ENCODE measurements at regions not wholly inside any gene's neighbourhood (a gene's known extent, or its start where the extent isn't known, plus 50 kb on each side); places are given as distances from the start of the nearest gene placed in this dataset.

DNA sequence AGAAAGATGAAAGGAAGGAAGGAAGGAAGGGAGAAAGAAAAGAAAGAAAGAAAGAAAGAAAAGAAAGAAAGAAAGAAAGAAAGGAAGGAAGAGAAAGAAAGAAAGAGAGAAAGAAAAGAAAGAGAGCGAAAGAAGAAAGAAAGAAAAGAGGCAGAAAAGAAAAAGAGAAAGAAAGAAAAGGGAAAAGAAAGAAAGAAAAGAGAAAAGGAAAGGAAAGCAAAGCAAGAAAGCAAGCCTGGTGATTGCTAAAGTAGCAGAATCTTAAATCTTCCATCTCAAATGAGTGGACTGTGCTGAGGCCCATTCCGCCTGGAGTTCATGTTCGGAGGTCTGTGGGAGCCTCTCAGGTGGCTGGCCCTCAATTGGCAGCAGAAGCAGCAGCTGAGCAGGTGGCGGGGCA lies 148.4 kb downstream of the TFAP2A start:
- H3K9me3 ChIP-seq (ENCODE audit: control insufficient read depth, low read length), result no peaks in the 10 kb centered on the region
- no peak for DNase-seq
- intact Hi-C loops (cut with DNase I), result no loop called here
- no peak for ATAC-seq (ENCODE audit: low FRiP score)
- 66 to 79% methylated on average over 4 of the region's 4 CpGs for WGBS, 2 donors
- no peaks in the 10 kb centered on the region for H3K27me3 ChIP-seq (ENCODE audit: control insufficient read depth in 1 of 2, insufficient read depth in 2 of 2, low read length in 1 of 2)
- no peak overlapping the region for H3K4me3 ChIP-seq (ENCODE audit: low read length in 2 of 2)
- no peaks in the 10 kb centered on the region for H3K36me3 ChIP-seq (ENCODE audit: control insufficient read depth in 1 of 2, insufficient read depth in 2 of 2, low read length in 1 of 2)
- no peaks in the 10 kb centered on the region for H3K4me1 ChIP-seq (ENCODE audit: control insufficient read depth in 1 of 2, insufficient read depth in 2 of 2, low read length in 2 of 2)
- H3K27ac ChIP-seq (ENCODE audit: low read depth in 1 of 2, low read length in 2 of 2), result no peak overlapping the region

DNA sequence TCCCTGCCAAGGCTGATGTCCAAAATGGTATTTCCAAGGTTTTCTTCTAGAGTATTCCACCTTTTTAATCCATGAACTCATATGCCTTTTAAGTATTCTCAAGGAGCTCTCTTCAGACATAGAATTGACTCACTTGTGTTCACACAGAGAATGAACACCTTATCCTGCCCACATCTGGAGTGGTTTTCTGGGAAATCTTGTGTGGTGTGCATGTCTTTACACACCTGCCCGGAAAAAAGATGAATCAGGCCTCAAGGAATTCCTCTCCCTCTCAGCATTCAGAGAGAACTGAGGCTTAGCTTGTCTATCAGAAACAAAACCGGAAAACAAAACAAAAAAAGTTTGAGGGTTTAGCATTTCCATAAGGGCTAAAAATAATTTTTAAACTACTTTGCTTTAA lies 148.8 kb downstream of the TFAP2A start:
- Histone ChIP-seq H3K27ac (ENCODE audit: low read depth in 1 of 2, low read length in 2 of 2) (no peak overlapping the region), H3K4me1 (ENCODE audit: control insufficient read depth in 1 of 2, insufficient read depth in 2 of 2, low read length in 2 of 2) (no peaks in the 10 kb centered on the region), H3K4me3 (ENCODE audit: low read length in 2 of 2) (no peak overlapping the region), H3K27me3 (ENCODE audit: control insufficient read depth in 1 of 2, insufficient read depth in 2 of 2, low read length in 1 of 2) (no peaks in the 10 kb centered on the region), H3K9me3 (ENCODE audit: control insufficient read depth, low read length) (no peaks in the 10 kb centered on the region), H3K36me3 (ENCODE audit: control insufficient read depth in 1 of 2, insufficient read depth in 2 of 2, low read length in 1 of 2) (no peaks in the 10 kb centered on the region)
- DNase-seq, result no peak
- intact Hi-C loops (cut with DNase I), result no loop called here
- ATAC-seq (ENCODE audit: low FRiP score), result no peak
- 84 to 86% methylated on average over 2 of the region's 2 CpGs for WGBS, 2 donors

DNA sequence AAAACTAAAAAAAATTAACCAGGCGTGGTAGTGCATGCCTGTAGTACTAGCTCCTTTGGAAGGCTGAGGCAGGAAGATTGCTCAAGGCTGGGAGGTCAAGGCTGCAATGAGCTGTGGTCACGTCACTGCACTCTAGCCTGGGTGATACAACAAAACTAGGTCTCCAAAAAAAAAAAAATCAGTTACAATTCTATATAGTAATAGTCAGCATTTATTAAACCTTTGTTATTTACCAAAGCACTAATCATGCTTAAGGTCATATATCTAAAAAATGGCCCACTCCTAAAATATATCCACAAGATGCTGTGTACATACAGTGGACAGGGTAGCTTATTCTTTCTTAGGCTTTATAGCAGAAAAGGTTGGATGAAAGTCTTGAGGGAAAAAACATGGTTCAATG lies 152.4 kb downstream of the TFAP2A start:
- ATAC-seq (ENCODE audit: low FRiP score) (no peak), DNase-seq (no peak)
- Histone ChIP-seq H3K9me3 (ENCODE audit: control insufficient read depth, low read length) (no peaks in the 10 kb centered on the region), H3K27me3 (ENCODE audit: control insufficient read depth in 1 of 2, insufficient read depth in 2 of 2, low read length in 1 of 2) (peaks cover 0 to 2% of the 10 kb centered on the region in 2 donors), H3K4me3 (ENCODE audit: low read length in 2 of 2) (no peak overlapping the region), H3K4me1 (ENCODE audit: control insufficient read depth in 1 of 2, insufficient read depth in 2 of 2, low read length in 2 of 2) (no peaks in the 10 kb centered on the region), H3K36me3 (ENCODE audit: control insufficient read depth in 1 of 2, insufficient read depth in 2 of 2, low read length in 1 of 2) (no peaks in the 10 kb centered on the region), H3K27ac (ENCODE audit: low read depth in 1 of 2, low read length in 2 of 2) (no peak overlapping the region)
- WGBS, 2 donors, result 88% methylated on average over 2 of the region's 2 CpGs
- intact Hi-C loops (cut with DNase I), result no loop called here

DNA sequence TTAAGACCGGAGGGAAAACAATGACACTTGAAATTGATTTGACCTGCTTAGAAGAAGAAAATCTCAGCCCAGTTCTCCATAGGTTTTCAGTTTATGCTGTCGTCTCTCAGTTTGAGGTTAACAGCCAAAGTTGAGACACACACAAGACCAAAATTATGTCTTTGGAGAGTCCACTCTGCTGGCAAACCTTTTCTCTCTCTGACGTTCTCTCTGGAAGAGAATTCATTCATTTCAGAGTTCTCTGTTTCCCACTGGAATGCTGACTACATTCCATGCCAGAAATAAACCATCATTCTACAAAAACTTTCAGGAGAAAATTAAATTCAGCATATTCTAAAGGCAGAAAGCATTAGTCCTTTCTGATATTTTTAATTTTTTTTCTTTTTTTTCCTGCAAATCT lies 155.2 kb downstream of the TFAP2A start:
- no peaks in the 10 kb centered on the region for H3K36me3 ChIP-seq (ENCODE audit: control insufficient read depth in 1 of 2, insufficient read depth in 2 of 2, low read length in 1 of 2)
- no peak overlapping the region for H3K4me3 ChIP-seq (ENCODE audit: low read length in 2 of 2)
- H3K4me1 ChIP-seq (ENCODE audit: control insufficient read depth in 1 of 2, insufficient read depth in 2 of 2, low read length in 2 of 2), result no peaks in the 10 kb centered on the region
- H3K27ac ChIP-seq (ENCODE audit: low read depth in 1 of 2, low read length in 2 of 2), result no peak overlapping the region
- 24 to 32% methylated on average over 3 of the region's 3 CpGs for WGBS, 2 donors
- ATAC-seq (ENCODE audit: low FRiP score), result no peak
- intact Hi-C loops (cut with DNase I), result no loop called here
- no peak for DNase-seq
- H3K9me3 ChIP-seq (ENCODE audit: control insufficient read depth, low read length), result no peaks in the 10 kb centered on the region
- H3K27me3 ChIP-seq (ENCODE audit: control insufficient read depth in 1 of 2, insufficient read depth in 2 of 2, low read length in 1 of 2), result peaks cover 0 to 2% of the 10 kb centered on the region in 2 donors

DNA sequence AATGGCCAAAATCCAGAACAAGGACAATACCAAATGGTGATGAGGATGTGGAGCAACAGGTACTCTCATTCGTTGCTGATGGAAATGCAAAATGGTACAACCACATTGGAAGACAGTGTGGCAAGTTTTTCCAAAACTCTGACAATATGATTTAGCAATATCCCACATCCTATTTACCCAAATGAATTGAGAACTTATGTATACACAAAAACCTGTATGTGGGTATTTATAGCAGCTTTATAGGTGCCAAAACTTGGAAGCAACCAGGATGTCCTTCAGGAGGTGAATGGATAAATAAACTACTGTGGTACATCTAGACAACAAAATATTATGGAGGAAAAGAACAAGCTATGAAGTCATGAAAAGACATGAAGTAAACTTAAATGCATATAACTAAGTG lies 156.5 kb downstream of the TFAP2A start:
- DNase-seq, result no peak
- WGBS, 2 donors, result 86 to 95% methylated on average over 1 of the region's 1 CpG
- Histone ChIP-seq H3K4me1 (ENCODE audit: control insufficient read depth in 1 of 2, insufficient read depth in 2 of 2, low read length in 2 of 2) (no peaks in the 10 kb centered on the region), H3K36me3 (ENCODE audit: control insufficient read depth in 1 of 2, insufficient read depth in 2 of 2, low read length in 1 of 2) (no peaks in the 10 kb centered on the region), H3K27me3 (ENCODE audit: control insufficient read depth in 1 of 2, insufficient read depth in 2 of 2, low read length in 1 of 2) (peaks cover 0 to 2% of the 10 kb centered on the region in 2 donors), H3K4me3 (ENCODE audit: low read length in 2 of 2) (no peak overlapping the region), H3K9me3 (ENCODE audit: control insufficient read depth, low read length) (no peaks in the 10 kb centered on the region), H3K27ac (ENCODE audit: low read depth in 1 of 2, low read length in 2 of 2) (no peak overlapping the region)
- ATAC-seq (ENCODE audit: low FRiP score), result no peak
- intact Hi-C loops (cut with DNase I), result no loop called here

DNA sequence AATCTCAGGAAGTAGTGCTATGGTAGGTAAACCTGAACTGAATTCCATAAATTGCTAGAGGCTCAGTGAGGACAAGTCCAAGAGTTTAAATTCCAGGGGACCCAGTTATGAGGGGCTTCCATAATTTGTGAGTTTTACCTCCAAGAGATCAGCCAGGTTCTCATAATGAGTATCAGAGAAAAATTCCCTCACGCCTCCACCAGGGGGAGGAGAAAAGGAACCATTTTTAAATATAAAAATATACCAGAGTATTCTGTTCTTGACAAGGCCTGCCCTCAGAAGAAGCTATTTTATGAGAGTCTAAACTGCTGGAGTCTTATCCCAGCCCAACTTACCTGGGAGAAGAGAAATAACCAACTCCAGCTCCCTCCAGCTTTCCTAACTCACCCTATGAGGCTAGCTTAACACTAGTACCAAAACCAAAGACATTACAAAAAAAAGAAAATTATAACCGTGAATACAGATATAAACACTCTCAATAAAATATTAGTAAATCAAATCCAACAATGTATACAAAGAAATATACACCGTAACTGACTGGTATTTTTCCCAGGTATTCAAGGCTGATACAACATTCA lies 158.7 kb downstream of the TFAP2A start:
- Histone ChIP-seq H3K27ac (ENCODE audit: low read depth in 1 of 2, low read length in 2 of 2) (no peak overlapping the region), H3K4me1 (ENCODE audit: control insufficient read depth in 1 of 2, insufficient read depth in 2 of 2, low read length in 2 of 2) (no peaks in the 10 kb centered on the region), H3K36me3 (ENCODE audit: control insufficient read depth in 1 of 2, insufficient read depth in 2 of 2, low read length in 1 of 2) (no peaks in the 10 kb centered on the region), H3K4me3 (ENCODE audit: low read length in 2 of 2) (no peak overlapping the region), H3K9me3 (ENCODE audit: control insufficient read depth, low read length) (no peaks in the 10 kb centered on the region), H3K27me3 (ENCODE audit: control insufficient read depth in 1 of 2, insufficient read depth in 2 of 2, low read length in 1 of 2) (peaks cover 0 to 2% of the 10 kb centered on the region in 2 donors)
- intact Hi-C loops (cut with DNase I), result no loop called here
- 89% methylated on average over 3 of the region's 3 CpGs for WGBS, 2 donors
- DNase-seq, result no peak
- no peak for ATAC-seq (ENCODE audit: low FRiP score)

DNA sequence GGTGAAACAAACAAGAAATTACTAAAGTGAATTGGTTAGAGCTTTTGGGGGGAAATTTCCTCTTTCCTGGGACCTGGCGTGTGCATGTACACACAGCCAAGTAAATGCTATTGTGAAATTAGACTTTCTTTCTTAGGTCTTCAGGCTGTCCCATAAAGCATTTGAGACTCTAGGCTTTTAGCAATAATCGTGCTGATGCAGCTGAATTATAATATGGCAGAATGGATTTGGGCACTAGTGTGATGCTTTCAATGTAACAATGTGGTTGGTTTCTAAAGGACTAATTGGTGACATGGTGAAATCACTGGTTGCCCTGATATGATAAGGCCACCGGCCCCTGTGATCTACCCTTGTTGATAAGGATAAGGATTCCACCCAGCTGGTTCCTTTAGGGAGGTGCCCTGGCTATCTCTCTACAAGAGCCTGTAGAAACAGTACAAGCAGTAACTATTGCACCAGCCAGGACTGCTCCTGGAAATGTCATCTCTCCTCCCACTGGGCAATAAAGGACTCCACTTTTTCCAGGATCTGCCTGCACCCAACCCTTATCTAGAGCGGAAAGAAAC lies 164.1 kb downstream of the TFAP2A start:
- no peaks in the 10 kb centered on the region for H3K9me3 ChIP-seq (ENCODE audit: control insufficient read depth, low read length)
- H3K4me1 ChIP-seq (ENCODE audit: control insufficient read depth in 1 of 2, insufficient read depth in 2 of 2, low read length in 2 of 2), result no peaks in the 10 kb centered on the region
- H3K27me3 ChIP-seq (ENCODE audit: control insufficient read depth in 1 of 2, insufficient read depth in 2 of 2, low read length in 1 of 2), result no peaks in the 10 kb centered on the region
- WGBS, 2 donors, result 76 to 82% methylated on average over 4 of the region's 4 CpGs
- DNase-seq (no peak), ATAC-seq (ENCODE audit: low FRiP score) (no peak)
- intact Hi-C loops (cut with DNase I), result no loop called here
- H3K27ac ChIP-seq (ENCODE audit: low read depth in 1 of 2, low read length in 2 of 2), result no peak overlapping the region
- H3K36me3 ChIP-seq (ENCODE audit: control insufficient read depth in 1 of 2, insufficient read depth in 2 of 2, low read length in 1 of 2), result no peaks in the 10 kb centered on the region
- H3K4me3 ChIP-seq (ENCODE audit: low read length in 2 of 2), result no peak overlapping the region

DNA sequence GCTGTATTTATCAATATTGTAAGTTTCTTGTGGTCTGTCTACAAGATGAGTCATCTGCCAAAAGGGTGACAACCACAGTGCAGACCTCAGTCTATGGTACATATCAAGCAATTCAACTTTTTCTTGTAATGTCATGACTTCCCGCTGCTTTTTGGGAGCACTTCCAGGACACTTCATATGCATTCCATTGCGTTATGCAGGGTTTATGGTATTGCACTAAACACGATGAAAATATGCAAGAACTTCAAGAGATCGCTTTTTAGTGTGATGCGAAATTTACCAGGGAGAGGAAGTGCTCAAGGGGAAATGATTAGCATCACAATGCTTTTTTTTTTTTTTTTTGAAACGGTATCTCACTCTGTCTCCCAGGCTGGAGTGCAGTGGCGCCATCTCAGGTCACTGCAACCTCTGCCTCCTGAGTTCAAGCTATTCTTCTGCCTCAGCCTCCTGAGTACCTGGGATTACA lies 166.5 kb downstream of the TFAP2A start:
- ATAC-seq (ENCODE audit: low FRiP score) (no peak), DNase-seq (no peak)
- no peak overlapping the region for H3K27ac ChIP-seq (ENCODE audit: low read depth in 1 of 2, low read length in 2 of 2)
- peaks cover 0 to 1% of the 10 kb centered on the region in 2 donors for H3K27me3 ChIP-seq (ENCODE audit: control insufficient read depth in 1 of 2, insufficient read depth in 2 of 2, low read length in 1 of 2)
- no peaks in the 10 kb centered on the region for H3K4me1 ChIP-seq (ENCODE audit: control insufficient read depth in 1 of 2, insufficient read depth in 2 of 2, low read length in 2 of 2)
- intact Hi-C loops (cut with DNase I), result no loop called here
- 50% methylated on average over 7 of the region's 7 CpGs for WGBS, 2 donors
- no peak overlapping the region for H3K4me3 ChIP-seq (ENCODE audit: low read length in 2 of 2)
- H3K36me3 ChIP-seq (ENCODE audit: control insufficient read depth in 1 of 2, insufficient read depth in 2 of 2, low read length in 1 of 2), result no peaks in the 10 kb centered on the region
- H3K9me3 ChIP-seq (ENCODE audit: control insufficient read depth, low read length), result no peaks in the 10 kb centered on the region

DNA sequence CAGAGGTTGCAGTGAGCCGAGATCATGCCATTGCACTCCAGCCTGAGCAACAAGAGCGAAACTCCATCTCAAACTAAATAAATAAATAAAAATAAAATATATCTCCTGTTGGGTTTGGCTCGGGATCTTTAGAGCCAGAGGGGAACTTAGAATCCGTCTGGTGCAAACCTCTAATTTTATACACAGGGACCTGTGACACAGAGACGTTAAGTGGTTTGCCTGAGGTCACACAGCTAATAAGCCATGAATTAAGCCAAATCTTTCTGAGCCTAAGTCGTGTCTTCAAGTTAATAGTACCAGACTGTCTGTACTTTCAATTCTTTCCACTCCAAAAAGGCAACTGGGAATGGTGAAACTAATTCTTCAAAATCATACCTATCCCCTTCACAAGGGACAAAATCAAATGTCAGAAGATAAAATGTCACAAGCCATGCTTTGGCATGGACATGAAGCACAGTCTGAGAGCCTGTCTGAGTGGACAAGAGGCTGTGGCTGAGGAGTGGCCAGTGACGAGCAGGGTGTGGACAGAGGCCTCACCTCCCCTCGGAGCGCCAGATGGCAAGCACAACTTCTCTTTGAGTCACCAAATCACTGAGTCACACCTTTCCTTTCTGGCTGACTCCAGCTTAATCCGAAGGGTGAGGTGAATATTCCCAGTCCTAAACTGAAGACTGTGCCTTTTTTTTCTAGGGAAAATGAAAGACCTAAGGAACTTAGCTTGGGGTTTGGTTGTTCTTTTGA lies 177.4 kb downstream of the TFAP2A start:
- no peaks in the 10 kb centered on the region for H3K27me3 ChIP-seq (ENCODE audit: control insufficient read depth in 1 of 2, insufficient read depth in 2 of 2, low read length in 1 of 2)
- no peak overlapping the region for H3K27ac ChIP-seq (ENCODE audit: low read depth in 1 of 2, low read length in 2 of 2)
- ATAC-seq (ENCODE audit: low FRiP score) (no peak), DNase-seq (no peak)
- no peak overlapping the region for H3K4me3 ChIP-seq (ENCODE audit: low read length in 2 of 2)
- WGBS, 2 donors, result 71 to 73% methylated on average over 10 of the region's 10 CpGs
- H3K9me3 ChIP-seq (ENCODE audit: control insufficient read depth, low read length), result no peaks in the 10 kb centered on the region
- no peaks in the 10 kb centered on the region for H3K36me3 ChIP-seq (ENCODE audit: control insufficient read depth in 1 of 2, insufficient read depth in 2 of 2, low read length in 1 of 2)
- H3K4me1 ChIP-seq (ENCODE audit: control insufficient read depth in 1 of 2, insufficient read depth in 2 of 2, low read length in 2 of 2), result no peaks in the 10 kb centered on the region
- intact Hi-C loops (cut with DNase I), result no loop called here
